Uterus (tissue), 3 donors: ENCODE measurements at regions not wholly inside any gene's neighbourhood (a gene's known extent, or its start where the extent isn't known, plus 50 kb on each side); places are given as distances from the start of the nearest gene placed in this dataset.

ENCODE experiments used
- DNase-seq, 2 donors: peaks; one replicate each; pipeline ENCODE4 v3.0.0-alpha.2; 2019 to 2020
- H3K27ac ChIP-seq, 2 donors: fragments of 200-600 bp; sonication (generic); 1 replicate in 1 of 2; 2 replicates in 1 of 2; pipeline ENCODE4 v1.5.1; 2016 to 2018
- H3K27me3 ChIP-seq, 2 donors: fragments of 200-600 bp; sonication (generic); one replicate each; pipeline ENCODE4 v1.5.1; 2018 to 2019; ENCODE audit warnings: control low read depth in 1 of 2
- H3K36me3 ChIP-seq, 2 donors: fragments of 200-600 bp; sonication (generic); one replicate each; pipeline ENCODE4 v1.5.1; 2019; ENCODE audit warnings: control low read depth in 1 of 2
- H3K4me1 ChIP-seq, 2 donors: fragments of 200-600 bp; sonication (generic); one replicate each; pipeline ENCODE4 v1.5.1; 2018 to 2019; ENCODE audit warnings: control low read depth in 1 of 2
- H3K4me3 ChIP-seq, 2 donors: fragments of 200-600 bp; sonication (generic); 1 replicate in 1 of 2; 2 replicates in 1 of 2; pipeline ENCODE4 v1.5.1; 2018 to 2019; ENCODE audit warnings: mild to moderate bottlenecking in 1 of 2
- H3K9me3 ChIP-seq, 2 donors: fragments of 200-600 bp; sonication (generic); one replicate each; pipeline ENCODE4 v1.5.1; 2019; ENCODE audit warnings: control low read depth in 1 of 2
- POLR2A ChIP-seq, 2 donors: fragments of 450-650 bp; IDR thresholded peaks; one replicate each; pipeline ENCODE4 v1.6.1; 2016; ENCODE audit warnings: antibody characterized with exemption in 2 of 2, mild to moderate bottlenecking in 1 of 2, moderate library complexity in 1 of 2
- intact Hi-C: fragments of 100-400 bp; cut with DNase I; formaldehyde crosslinking; loops from one replicate; pipeline ENCODE4 v1.15.1; 2023; ENCODE audit warnings: low total_unique reads
- TF ChIP-seq, protein P1 (sequence below), 4 experiments: fragments of 200-600 bp in 2 of 4; fragments of 450-650 bp in 2 of 4; sonication (generic) in 2 of 4; IDR thresholded peaks; one replicate each; pipeline ENCODE4 v1.5.1; 2016 to 2019; ENCODE audit warnings: antibody characterized with exemption in 4 of 4, mild to moderate bottlenecking in 2 of 4, moderate library complexity in 1 of 4
- donor health status: DM: yes; HTN: yes; CAD: no.

DNA sequence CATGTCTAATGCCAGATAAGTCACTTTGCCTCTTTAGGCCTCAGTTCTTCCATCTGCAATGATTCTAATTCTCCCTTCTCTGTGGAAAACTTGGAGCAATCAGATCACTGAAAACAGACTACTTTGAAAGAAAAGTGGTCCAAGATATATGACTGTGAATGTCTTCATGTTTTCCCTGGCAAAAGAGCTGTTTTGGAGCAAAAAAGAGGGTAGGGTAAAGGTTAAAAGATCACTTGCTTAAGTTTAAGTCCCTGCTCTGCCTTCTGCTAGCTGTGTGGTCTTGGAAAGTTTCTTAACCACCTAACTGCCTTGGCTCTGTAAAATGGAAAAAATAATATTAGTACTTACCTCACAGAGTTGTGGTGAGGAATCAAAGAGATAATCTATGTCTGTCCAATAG lies 140.3 kb upstream of the PAK3 start:
- Histone ChIP-seq H3K4me1 (no peaks in the 10 kb centered on the region), H3K9me3 (no peaks in the 10 kb centered on the region), H3K27me3 (peaks cover 0 to 3% of the 10 kb centered on the region in 2 donors), H3K4me3 (no peak overlapping the region), H3K27ac (no peak overlapping the region), H3K36me3 (no peaks in the 10 kb centered on the region)
- DNase-seq = no peak
- TF ChIP-seq, protein P1, sequence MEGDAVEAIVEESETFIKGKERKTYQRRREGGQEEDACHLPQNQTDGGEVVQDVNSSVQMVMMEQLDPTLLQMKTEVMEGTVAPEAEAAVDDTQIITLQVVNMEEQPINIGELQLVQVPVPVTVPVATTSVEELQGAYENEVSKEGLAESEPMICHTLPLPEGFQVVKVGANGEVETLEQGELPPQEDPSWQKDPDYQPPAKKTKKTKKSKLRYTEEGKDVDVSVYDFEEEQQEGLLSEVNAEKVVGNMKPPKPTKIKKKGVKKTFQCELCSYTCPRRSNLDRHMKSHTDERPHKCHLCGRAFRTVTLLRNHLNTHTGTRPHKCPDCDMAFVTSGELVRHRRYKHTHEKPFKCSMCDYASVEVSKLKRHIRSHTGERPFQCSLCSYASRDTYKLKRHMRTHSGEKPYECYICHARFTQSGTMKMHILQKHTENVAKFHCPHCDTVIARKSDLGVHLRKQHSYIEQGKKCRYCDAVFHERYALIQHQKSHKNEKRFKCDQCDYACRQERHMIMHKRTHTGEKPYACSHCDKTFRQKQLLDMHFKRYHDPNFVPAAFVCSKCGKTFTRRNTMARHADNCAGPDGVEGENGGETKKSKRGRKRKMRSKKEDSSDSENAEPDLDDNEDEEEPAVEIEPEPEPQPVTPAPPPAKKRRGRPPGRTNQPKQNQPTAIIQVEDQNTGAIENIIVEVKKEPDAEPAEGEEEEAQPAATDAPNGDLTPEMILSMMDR (IDR thresholded peaks at IDR 0.05) = no peak
- TF ChIP-seq POLR2A (IDR thresholded peaks at IDR 0.05) = no peak
- intact Hi-C loops = no loop called here

- Histone ChIP-seq H3K36me3 (no peaks in the 10 kb centered on the region), H3K4me3 (no peak overlapping the region), H3K4me1 (no peaks in the 10 kb centered on the region), H3K9me3 (no peaks in the 10 kb centered on the region), H3K27ac (no peak overlapping the region), H3K27me3 (no peaks in the 10 kb centered on the region)
- intact Hi-C loops = no loop called here
- no peak for TF ChIP-seq POLR2A (IDR thresholded peaks at IDR 0.05)
- TF ChIP-seq, protein P1 (IDR thresholded peaks at IDR 0.05) = no peak
- DNase-seq = no peak
Observed at GRCh38 chrX:110954428-110955100, 141.4 kb upstream of the PAK3 start.

DNA sequence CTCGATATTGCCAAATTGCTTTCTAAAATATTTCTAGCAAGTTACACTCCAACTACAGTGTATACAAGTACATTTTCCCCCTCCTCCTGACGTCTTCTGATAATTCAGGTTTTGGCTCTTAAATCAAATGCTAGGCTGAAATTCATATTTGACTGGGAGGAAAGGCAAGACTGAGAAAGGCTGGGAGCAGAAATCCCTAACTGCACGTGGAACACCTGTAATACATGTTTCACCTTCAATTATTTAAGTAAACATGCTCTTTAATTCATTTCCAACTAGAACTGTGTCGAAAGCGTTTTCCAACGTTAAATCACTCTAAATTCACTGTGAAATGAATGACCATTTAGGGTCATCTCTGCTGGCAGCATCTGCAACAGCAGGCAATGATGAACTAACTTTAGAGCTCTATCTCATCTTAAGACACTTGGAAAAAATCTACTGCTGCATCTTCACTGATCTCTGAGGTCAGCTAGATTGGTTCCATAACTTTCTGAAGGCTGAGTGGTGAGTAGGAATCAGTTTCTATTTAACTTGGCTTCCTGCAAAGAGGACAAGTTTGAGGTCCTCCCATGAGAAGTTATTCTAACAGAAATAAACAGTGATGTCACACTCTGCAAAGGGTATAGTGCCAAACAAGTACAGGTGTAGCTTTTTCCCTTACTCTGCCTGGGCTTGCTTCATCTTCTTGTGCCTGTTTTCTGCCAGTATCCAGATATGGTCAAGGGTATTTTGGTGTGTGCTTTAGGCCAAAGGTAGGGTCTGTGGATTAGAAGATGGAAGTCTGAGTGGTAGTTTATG lies 144.3 kb upstream of the PAK3 start:
- Histone ChIP-seq H3K27ac (no peak overlapping the region), H3K36me3 (no peaks in the 10 kb centered on the region), H3K4me3 (no peak overlapping the region), H3K27me3 (no peaks in the 10 kb centered on the region), H3K9me3 (no peaks in the 10 kb centered on the region), H3K4me1 (no peaks in the 10 kb centered on the region)
- no peak for DNase-seq
- intact Hi-C loops = no loop called here
- TF ChIP-seq POLR2A (IDR thresholded peaks at IDR 0.05) = no peak

DNA sequence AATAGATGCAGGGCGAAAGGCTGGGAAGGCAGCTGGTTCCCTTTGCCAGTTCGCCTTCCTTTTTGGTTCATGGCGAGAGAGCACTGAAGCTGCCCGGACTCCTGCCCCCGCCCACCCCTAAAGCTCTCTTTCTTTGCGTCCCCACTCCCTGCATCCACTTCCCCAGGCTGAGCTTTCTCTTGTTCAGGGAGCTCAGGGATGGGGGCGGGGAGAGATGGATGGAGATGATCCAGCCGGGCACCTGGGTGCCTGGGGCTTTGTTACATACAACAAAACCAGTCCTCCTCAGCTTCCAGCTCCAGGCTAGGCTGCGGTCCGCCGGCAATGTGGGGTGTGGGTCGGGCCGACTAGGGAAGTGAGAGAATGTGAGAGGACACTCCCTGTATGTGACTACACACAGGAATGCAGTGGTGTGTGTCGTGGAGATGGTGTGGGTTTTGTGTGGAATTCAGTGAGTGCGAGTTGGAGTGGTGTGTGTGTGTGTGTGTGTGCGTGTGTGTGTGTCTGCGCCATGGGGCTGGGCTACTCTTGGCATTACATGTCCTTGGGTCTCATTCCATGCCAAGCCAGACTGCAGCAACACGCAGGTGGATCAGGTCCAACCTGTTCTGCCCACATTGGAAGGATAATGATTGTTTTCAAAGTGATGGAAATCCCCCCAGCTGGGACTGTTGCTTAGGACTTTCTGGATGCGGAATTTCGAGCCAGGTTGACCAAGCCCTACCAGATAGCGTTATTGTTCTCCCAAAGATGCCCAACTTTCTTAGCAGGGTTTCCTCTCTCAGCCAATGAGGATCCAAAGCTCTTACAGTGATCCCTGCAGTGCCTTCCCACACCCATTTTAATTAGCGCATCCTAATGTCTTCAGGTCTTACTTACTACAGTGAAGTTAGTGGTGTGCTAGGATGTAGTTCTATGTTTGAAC lies 149.4 kb upstream of the CHRDL1 start:
- no peaks in the 10 kb centered on the region for H3K27me3 ChIP-seq
- no peaks in the 10 kb centered on the region for H3K4me1 ChIP-seq
- no peak for TF ChIP-seq POLR2A (IDR thresholded peaks at IDR 0.05)
- TF ChIP-seq, protein P1 (IDR thresholded peaks at IDR 0.05) = no peak
- H3K36me3 ChIP-seq = no peaks in the 10 kb centered on the region
- intact Hi-C loops = no loop called here
- H3K9me3 ChIP-seq = no peaks in the 10 kb centered on the region
- H3K27ac ChIP-seq = no peak overlapping the region
- no peak overlapping the region for H3K4me3 ChIP-seq
- DNase-seq = no peak

DNA sequence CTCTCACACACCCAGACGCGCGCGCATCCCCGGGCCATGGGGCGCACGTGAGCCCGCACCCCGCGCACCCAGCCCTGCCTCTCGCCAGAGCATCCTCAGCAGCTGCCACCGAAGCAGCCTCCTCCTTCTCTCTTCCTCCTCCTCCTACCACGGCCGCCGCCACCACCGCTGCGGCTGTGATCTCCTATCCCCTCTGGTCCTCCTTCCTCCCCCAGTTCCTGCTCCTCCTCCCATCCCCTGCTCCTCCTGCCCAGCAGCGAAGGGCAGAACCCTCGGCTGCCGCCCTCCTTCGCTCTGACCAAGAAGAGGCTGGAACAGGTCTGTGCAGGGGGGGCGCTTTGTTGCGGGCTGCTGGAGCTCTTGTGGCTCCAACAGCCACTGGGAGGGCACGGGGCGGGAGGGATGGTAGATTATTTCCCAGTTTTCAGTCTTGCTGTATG lies 148.7 kb upstream of the CHRDL1 start:
- TF ChIP-seq POLR2A (IDR thresholded peaks at IDR 0.05) = peak in 1 of 2 donors; percentile 11
- TF ChIP-seq, protein P1 (IDR thresholded peaks at IDR 0.05) = no peak
- H3K36me3 ChIP-seq = no peaks in the 10 kb centered on the region
- no peak for DNase-seq
- no peaks in the 10 kb centered on the region for H3K27me3 ChIP-seq
- intact Hi-C loops = no loop called here
- no peak overlapping the region for H3K4me3 ChIP-seq
- no peaks in the 10 kb centered on the region for H3K9me3 ChIP-seq
- no peak overlapping the region for H3K27ac ChIP-seq
- H3K4me1 ChIP-seq = no peaks in the 10 kb centered on the region
